ENCODE measurements at regions not wholly inside any gene's neighbourhood (a gene's known extent, or its start where the extent isn't known, plus 50 kb on each side); places are given as distances from the start of the nearest gene placed in this dataset.

DNA sequence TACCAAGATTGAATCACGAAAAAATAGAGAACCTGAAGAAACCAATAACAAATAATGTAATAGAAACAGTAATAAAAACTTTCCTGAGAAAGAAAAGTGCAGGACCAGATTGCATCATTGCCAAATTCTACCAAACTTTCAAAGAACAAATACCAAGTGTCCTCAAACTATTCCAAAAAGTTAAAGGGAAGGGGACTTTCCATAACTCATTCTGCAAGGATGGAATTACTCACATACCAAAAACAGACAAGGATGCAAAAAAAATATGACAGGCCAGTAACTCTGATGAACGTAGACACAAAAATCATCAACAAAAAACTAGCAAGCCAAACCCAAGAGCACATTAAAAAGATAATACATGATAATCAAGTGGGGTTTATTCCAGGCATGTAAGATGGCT, 172.3 kb upstream of the SLC35G4 start:
- ATAC-seq = no peak
- TF ChIP-seq, protein P1, sequence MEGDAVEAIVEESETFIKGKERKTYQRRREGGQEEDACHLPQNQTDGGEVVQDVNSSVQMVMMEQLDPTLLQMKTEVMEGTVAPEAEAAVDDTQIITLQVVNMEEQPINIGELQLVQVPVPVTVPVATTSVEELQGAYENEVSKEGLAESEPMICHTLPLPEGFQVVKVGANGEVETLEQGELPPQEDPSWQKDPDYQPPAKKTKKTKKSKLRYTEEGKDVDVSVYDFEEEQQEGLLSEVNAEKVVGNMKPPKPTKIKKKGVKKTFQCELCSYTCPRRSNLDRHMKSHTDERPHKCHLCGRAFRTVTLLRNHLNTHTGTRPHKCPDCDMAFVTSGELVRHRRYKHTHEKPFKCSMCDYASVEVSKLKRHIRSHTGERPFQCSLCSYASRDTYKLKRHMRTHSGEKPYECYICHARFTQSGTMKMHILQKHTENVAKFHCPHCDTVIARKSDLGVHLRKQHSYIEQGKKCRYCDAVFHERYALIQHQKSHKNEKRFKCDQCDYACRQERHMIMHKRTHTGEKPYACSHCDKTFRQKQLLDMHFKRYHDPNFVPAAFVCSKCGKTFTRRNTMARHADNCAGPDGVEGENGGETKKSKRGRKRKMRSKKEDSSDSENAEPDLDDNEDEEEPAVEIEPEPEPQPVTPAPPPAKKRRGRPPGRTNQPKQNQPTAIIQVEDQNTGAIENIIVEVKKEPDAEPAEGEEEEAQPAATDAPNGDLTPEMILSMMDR (IDR thresholded peaks at IDR 0.05) = no peak
- H3K27me3 ChIP-seq = no peaks in the 10 kb centered on the region
- no peak overlapping the region for H3K27ac ChIP-seq
- H3K4me3 ChIP-seq = no peak overlapping the region
- FAIRE-seq = no peak
- DNase-seq = no peak
- WGBS, 2 donors = 27 to 41% methylated on average over 2 of the region's 2 CpGs
- H3K36me3 ChIP-seq = no peaks in the 10 kb centered on the region
- no peaks in the 10 kb centered on the region for H3K9me3 ChIP-seq
- intact Hi-C loops (cut with DNase I) = no loop called here
- no peaks in the 10 kb centered on the region for H3K4me1 ChIP-seq

DNA sequence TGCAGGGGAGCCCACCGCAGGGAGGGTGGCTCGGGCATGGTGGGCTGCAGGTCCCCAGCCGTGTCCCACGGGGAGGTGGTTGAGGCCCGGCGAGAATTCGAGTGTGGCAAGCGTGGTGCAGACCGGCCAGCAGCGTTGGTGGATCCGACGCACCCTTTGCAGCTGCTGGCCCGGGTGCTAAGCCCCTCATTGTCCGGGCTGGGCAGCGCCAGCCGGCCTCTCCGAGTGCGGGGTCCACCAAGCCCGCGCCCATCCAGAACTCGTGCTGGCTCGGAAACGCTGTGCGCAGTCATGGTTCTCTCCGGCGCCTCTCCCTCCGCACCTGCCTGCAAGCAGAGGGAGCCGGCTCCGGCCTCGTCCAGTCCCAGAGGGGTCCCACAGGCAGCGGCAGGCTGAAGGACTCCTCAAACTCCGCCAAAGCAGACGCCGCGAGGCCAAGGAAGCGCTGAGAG, 177.0 kb upstream of the SLC35G4 start:
- intact Hi-C loops (cut with DNase I) = no loop called here
- no peaks in the 10 kb centered on the region for H3K9me3 ChIP-seq
- no peak overlapping the region for H3K27ac ChIP-seq
- TF ChIP-seq, protein P1 (IDR thresholded peaks at IDR 0.05) = no peak
- no peaks in the 10 kb centered on the region for H3K27me3 ChIP-seq
- peak in 1 of 6 donors; percentile 46 for DNase-seq
- no peak overlapping the region for H3K4me3 ChIP-seq
- H3K36me3 ChIP-seq = no peaks in the 10 kb centered on the region
- 83 to 88% methylated on average over 36 of the region's 36 CpGs for WGBS, 2 donors
- no peaks in the 10 kb centered on the region for H3K4me1 ChIP-seq
- no peak for FAIRE-seq
- ATAC-seq = no peak

DNA sequence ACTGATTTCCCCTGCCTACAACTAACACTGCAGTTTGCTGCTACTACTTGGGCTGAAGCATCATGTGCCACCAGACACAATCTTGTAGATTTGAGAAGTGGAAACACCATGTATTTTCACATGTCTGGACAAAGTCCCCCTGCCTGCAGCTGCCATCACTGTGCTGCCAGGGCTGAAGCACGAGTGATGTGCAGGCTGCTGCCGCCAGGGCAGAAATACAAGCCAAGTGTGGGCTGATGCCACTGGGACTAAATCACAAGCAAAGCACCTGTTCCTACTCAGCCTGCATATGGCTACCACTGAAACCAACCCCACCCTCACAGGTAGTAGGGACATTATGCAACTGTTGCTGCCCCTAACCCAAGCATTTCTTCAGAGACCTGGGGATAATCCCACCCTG, 179.5 kb upstream of the SLC35G4 start:
- H3K36me3 ChIP-seq = no peaks in the 10 kb centered on the region
- intact Hi-C loops (cut with DNase I) = no loop called here
- DNase-seq = no peak
- H3K27ac ChIP-seq = no peak overlapping the region
- TF ChIP-seq, protein P1 (IDR thresholded peaks at IDR 0.05) = no peak
- H3K4me1 ChIP-seq = no peaks in the 10 kb centered on the region
- H3K27me3 ChIP-seq = no peaks in the 10 kb centered on the region
- no peaks in the 10 kb centered on the region for H3K9me3 ChIP-seq
- 63 to 80% methylated on average over 2 of the region's 2 CpGs for WGBS, 2 donors
- no peak for FAIRE-seq
- no peak for ATAC-seq
- H3K4me3 ChIP-seq = no peak overlapping the region

DNA sequence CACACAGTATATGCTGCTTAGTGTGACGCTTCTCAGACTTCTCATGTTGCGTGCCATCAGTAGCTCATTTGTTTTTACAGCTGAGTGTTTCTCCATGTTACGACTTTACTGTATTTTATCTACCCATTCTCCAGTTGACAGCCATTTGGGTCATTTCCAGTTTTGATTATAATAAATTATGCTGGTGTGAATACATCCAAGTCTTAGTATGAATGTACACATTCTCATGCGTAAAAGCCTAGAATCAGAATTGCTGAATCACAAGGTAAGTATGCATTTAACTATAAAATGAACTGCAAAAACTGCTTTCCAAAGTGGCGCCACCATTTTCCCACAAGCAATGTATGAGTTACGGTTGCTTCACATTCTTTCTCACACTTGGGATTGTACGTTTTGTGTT, 184.2 kb upstream of the SLC35G4 start:
- 61 to 79% methylated on average over 7 of the region's 7 CpGs for WGBS, 2 donors
- Histone ChIP-seq H3K27me3 (no peaks in the 10 kb centered on the region), H3K4me1 (no peaks in the 10 kb centered on the region), H3K4me3 (no peak overlapping the region), H3K27ac (no peak overlapping the region), H3K9me3 (no peaks in the 10 kb centered on the region), H3K36me3 (no peaks in the 10 kb centered on the region)
- TF ChIP-seq, protein P1 (IDR thresholded peaks at IDR 0.05) = no peak
- ATAC-seq (no peak), DNase-seq (no peak), FAIRE-seq (no peak)
- intact Hi-C loops (cut with DNase I) = no loop called here

DNA sequence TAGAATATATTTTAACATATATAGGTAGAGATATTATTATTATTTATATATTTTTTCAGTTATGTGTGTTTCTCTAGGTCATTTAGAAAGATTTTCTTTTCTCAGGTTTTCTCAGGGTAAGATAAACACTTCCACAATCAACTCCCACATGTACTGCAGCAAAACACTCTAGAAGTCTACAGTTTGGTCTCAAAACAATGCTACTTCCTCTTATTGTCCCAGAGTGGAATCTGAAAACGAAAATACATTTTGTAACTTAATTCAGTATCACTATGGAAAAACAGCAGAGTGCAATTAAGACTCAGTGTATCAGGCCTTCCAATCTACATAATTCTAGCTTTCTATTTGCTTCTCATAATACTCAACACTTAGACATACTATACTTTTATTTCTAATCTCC, 190.1 kb upstream of the SLC35G4 start:
- H3K27me3 ChIP-seq = no peaks in the 10 kb centered on the region
- H3K4me1 ChIP-seq = no peaks in the 10 kb centered on the region
- ATAC-seq (no peak), FAIRE-seq (no peak), DNase-seq (no peak)
- TF ChIP-seq, protein P1 (IDR thresholded peaks at IDR 0.05) = no peak
- intact Hi-C loops (cut with DNase I) = no loop called here
- no peaks in the 10 kb centered on the region for H3K9me3 ChIP-seq
- WGBS, 2 donors = 19 to 20% methylated on average over 1 of the region's 1 CpG
- H3K4me3 ChIP-seq = no peak overlapping the region
- no peaks in the 10 kb centered on the region for H3K36me3 ChIP-seq
- H3K27ac ChIP-seq = no peak overlapping the region

All from pancreas (tissue), 10 donors.